Non-pigmented ciliary epithelial cell (primary cell): ENCODE measurements at regions not wholly inside any gene's neighbourhood (a gene's known extent, or its start where the extent isn't known, plus 50 kb on each side); places are given as distances from the start of the nearest gene placed in this dataset.

ENCODE experiments used
- DNase-seq: peaks from one replicate; pipeline ENCODE4 v3.0.0-alpha.2; 2010; ENCODE audit warnings: low read depth

- no peak for DNase-seq
Observed at GRCh38 chr21:29443411-29444010, 144.8 kb downstream of the BACH1 start.

GRCh38 chr21:29448766-29449165 lies 150.0 kb downstream of the BACH1 start:
- DNase-seq = no peak

GRCh38 chr21:29449306-29449950 lies 150.7 kb downstream of the BACH1 start:
- DNase-seq = no peak

GRCh38 chr21:29450058-29450457 lies 151.3 kb downstream of the BACH1 start:
- DNase-seq = no peak

- no peak for DNase-seq
Observed at GRCh38 chr21:29453511-29453910, 154.8 kb downstream of the BACH1 start.

GRCh38 chr21:29454179-29454578 lies 155.5 kb downstream of the BACH1 start:
- DNase-seq = no peak

GRCh38 chr21:29462479-29462878 lies 163.8 kb downstream of the BACH1 start:
- no peak for DNase-seq

- no peak for DNase-seq
Observed at GRCh38 chr21:29465546-29465945, 166.8 kb downstream of the BACH1 start.

GRCh38 chr21:29466532-29466931 lies 167.8 kb downstream of the BACH1 start:
- no peak for DNase-seq

- DNase-seq = no peak
Observed at GRCh38 chr21:29470397-29470796, 171.7 kb downstream of the BACH1 start.

- no peak for DNase-seq
Observed at GRCh38 chr21:29473808-29474207, 175.1 kb downstream of the BACH1 start.

GRCh38 chr21:29475329-29475728 lies 176.6 kb downstream of the BACH1 start:
- DNase-seq = no peak

- no peak for DNase-seq
Observed at GRCh38 chr21:29477347-29477746, 178.6 kb downstream of the BACH1 start.

GRCh38 chr21:29477941-29478340 lies 179.2 kb downstream of the BACH1 start:
- peak; percentile 37 for DNase-seq

- DNase-seq = no peak
Observed at GRCh38 chr21:29481081-29481480, 182.4 kb downstream of the BACH1 start.

GRCh38 chr21:29481641-29482040 lies 182.9 kb downstream of the BACH1 start:
- DNase-seq = no peak

GRCh38 chr21:29486306-29486807 lies 187.6 kb downstream of the BACH1 start:
- no peak for DNase-seq
